Fibroblast of lung (primary cell): ENCODE measurements at regions not wholly inside any gene's neighbourhood (a gene's known extent, or its start where the extent isn't known, plus 50 kb on each side); places are given as distances from the start of the nearest gene placed in this dataset.

Source experiments
- DNase-seq, 2 donors: peaks; one replicate each; pipeline versions ENCODE4 v3.0.0 to v3.0.0-alpha.2; 2010; ENCODE audit warnings: low read depth in 2 of 2
- H2AFZ ChIP-seq: 2 replicates; pipeline ENCODE4 v1.5.1; 2012; ENCODE audit warnings: low read length, control low read depth, inconsistent platforms
- H3K27ac ChIP-seq: 2 replicates; pipeline ENCODE4 v1.5.1; 2011; ENCODE audit warnings: low read length, control low read depth; ENCODE audit not compliant: insufficient read depth
- H3K27me3 ChIP-seq: 2 replicates; pipeline ENCODE4 v1.5.1; 2011; ENCODE audit warnings: mild to moderate bottlenecking, low read length; ENCODE audit not compliant: control insufficient read depth, insufficient read depth
- H3K36me3 ChIP-seq: 2 replicates; pipeline ENCODE4 v1.5.1; 2011; ENCODE audit warnings: low read length; ENCODE audit not compliant: control insufficient read depth, insufficient read depth
- H3K4me1 ChIP-seq: 2 replicates; pipeline ENCODE4 v1.5.1; 2011; ENCODE audit warnings: low read length; ENCODE audit not compliant: control insufficient read depth, insufficient read depth; ENCODE audit errors: extremely low read depth
- H3K4me2 ChIP-seq: 2 replicates; pipeline ENCODE4 v1.5.1; 2011; ENCODE audit warnings: low read length, control low read depth; ENCODE audit not compliant: insufficient read depth; ENCODE audit errors: extremely low read depth
- H3K4me3 ChIP-seq, 4 experiments: fragments of 200-600 bp in 1 of 4; sonication (generic) in 1 of 4; replicated peaks in 1 of 4; 2 replicates each; pipeline ENCODE4 v1.5.1; 2011 to 2016; ENCODE audit warnings: low read length in 4 of 4, low read depth in 3 of 4, mild to moderate bottlenecking in 3 of 4, control low read depth in 2 of 4, inconsistent platforms in 1 of 4, mixed read lengths in 1 of 4; ENCODE audit not compliant: insufficient read depth in 1 of 4; ENCODE audit errors: control extremely low read depth in 1 of 4
- H3K79me2 ChIP-seq: 2 replicates; pipeline ENCODE4 v1.5.1; 2012; ENCODE audit warnings: mild to moderate bottlenecking, low read length, inconsistent platforms; ENCODE audit not compliant: control insufficient read depth, insufficient read depth
- H3K9ac ChIP-seq: 2 replicates; pipeline ENCODE4 v1.5.1; 2011; ENCODE audit warnings: mild to moderate bottlenecking, low read length, control low read depth; ENCODE audit not compliant: insufficient read depth
- H3K9me3 ChIP-seq: 2 replicates; pipeline ENCODE4 v1.5.1; 2012; ENCODE audit warnings: low read depth, low read length; ENCODE audit not compliant: control insufficient read depth, insufficient read depth
- H4K20me1 ChIP-seq: 2 replicates; pipeline ENCODE4 v1.5.1; 2011; ENCODE audit warnings: low read length; ENCODE audit not compliant: control insufficient read depth, insufficient read depth; ENCODE audit errors: extremely low read depth
- CTCF ChIP-seq, 2 donors: IDR thresholded peaks in 1 of 2; conservative IDR thresholded peaks in 1 of 2; 1 replicate in 1 of 2; 2 replicates in 1 of 2; pipeline ENCODE4 v1.5.1; 2011 to 2012; ENCODE audit warnings: low read length in 2 of 2, control low read depth in 1 of 2, inconsistent platforms in 1 of 2, low read depth in 1 of 2, mild to moderate bottlenecking in 1 of 2
- EZH2 ChIP-seq: IDR thresholded peaks from 2 replicates; pipeline ENCODE4 v1.5.1; 2012; ENCODE audit warnings: low read length, control low read depth, mild to moderate bottlenecking; ENCODE audit errors: missing control alignments

GRCh38 chr21:29454179-29454578 lies 155.5 kb downstream of the BACH1 start:
- Histone ChIP-seq H3K27ac (no peak overlapping the region), H3K4me2 (no peak overlapping the region), H2AFZ (no peak overlapping the region), H3K4me1 (no peaks in the 10 kb centered on the region), H3K36me3 (no peaks in the 10 kb centered on the region), H3K4me3 (no peak overlapping the region), H3K9ac (no peak overlapping the region), H3K27me3 (no peaks in the 10 kb centered on the region), H3K9me3 (no peaks in the 10 kb centered on the region), H3K79me2 (no peaks in the 10 kb centered on the region), H4K20me1 (no peaks in the 10 kb centered on the region)
- no peak for TF ChIP-seq EZH2
- no peak for TF ChIP-seq CTCF (conservative IDR thresholded peaks at IDR 0.05 in 1 of 2, IDR thresholded peaks at IDR 0.05 in 1 of 2; ENCODE audit: low read depth in 1 of 2, low read length in 2 of 2)
- DNase-seq = no peak

GRCh38 chr21:29462479-29462878 lies 163.8 kb downstream of the BACH1 start:
- Histone ChIP-seq H3K9me3 (no peaks in the 10 kb centered on the region), H2AFZ (no peak overlapping the region), H3K36me3 (no peaks in the 10 kb centered on the region), H3K27me3 (no peaks in the 10 kb centered on the region), H3K4me3 (no peak overlapping the region), H3K4me2 (no peak overlapping the region), H4K20me1 (no peaks in the 10 kb centered on the region), H3K9ac (no peak overlapping the region), H3K4me1 (no peaks in the 10 kb centered on the region), H3K27ac (no peak overlapping the region), H3K79me2 (no peaks in the 10 kb centered on the region)
- TF ChIP-seq EZH2 = no peak
- TF ChIP-seq CTCF (conservative IDR thresholded peaks at IDR 0.05 in 1 of 2, IDR thresholded peaks at IDR 0.05 in 1 of 2; ENCODE audit: low read depth in 1 of 2, low read length in 2 of 2) = no peak
- no peak for DNase-seq

- Histone ChIP-seq H3K27me3 (no peaks in the 10 kb centered on the region), H3K27ac (no peak overlapping the region), H3K4me1 (no peaks in the 10 kb centered on the region), H3K79me2 (no peaks in the 10 kb centered on the region), H3K4me2 (no peak overlapping the region), H4K20me1 (no peaks in the 10 kb centered on the region), H3K4me3 (no peak overlapping the region), H2AFZ (no peak overlapping the region), H3K9me3 (no peaks in the 10 kb centered on the region), H3K36me3 (no peaks in the 10 kb centered on the region), H3K9ac (no peak overlapping the region)
- TF ChIP-seq CTCF (conservative IDR thresholded peaks at IDR 0.05 in 1 of 2, IDR thresholded peaks at IDR 0.05 in 1 of 2; ENCODE audit: low read depth in 1 of 2, low read length in 2 of 2) (no peak), EZH2 (no peak)
- no peak for DNase-seq
Measured at GRCh38 chr21:29465546-29465945, 166.8 kb downstream of the BACH1 start.
